Skeletal muscle tissue (tissue), 3 donors: ENCODE measurements at regions not wholly inside any gene's neighbourhood (a gene's known extent, or its start where the extent isn't known, plus 50 kb on each side); places are given as distances from the start of the nearest gene placed in this dataset.

Experiments used
- H3K27ac ChIP-seq: one replicate; pipeline ENCODE4 v1.7.0; 2013; ENCODE audit warnings: mild to moderate bottlenecking, low read depth, low read length, inconsistent platforms
- H3K27me3 ChIP-seq, 3 donors: one replicate each; pipeline ENCODE4 v1.7.0; 2013; ENCODE audit warnings: low read length in 3 of 3; ENCODE audit not compliant: control insufficient read depth in 3 of 3, insufficient read depth in 3 of 3
- H3K36me3 ChIP-seq, 3 donors: one replicate each; pipeline ENCODE4 v1.7.0; 2013; ENCODE audit warnings: low read length in 3 of 3; ENCODE audit not compliant: control insufficient read depth in 3 of 3, insufficient read depth in 3 of 3
- H3K4me1 ChIP-seq, 3 donors: one replicate each; pipeline ENCODE4 v1.7.0; 2013; ENCODE audit warnings: low read length in 3 of 3, mild to moderate bottlenecking in 3 of 3; ENCODE audit not compliant: control insufficient read depth in 3 of 3, insufficient read depth in 3 of 3
- H3K4me3 ChIP-seq, 3 donors: one replicate each; pipeline ENCODE4 v1.7.0; 2013; ENCODE audit warnings: low read length in 3 of 3
- H3K9ac ChIP-seq, 3 donors: one replicate each; pipeline ENCODE4 v1.7.0; 2013; ENCODE audit warnings: low read length in 3 of 3, mild to moderate bottlenecking in 3 of 3, moderate library complexity in 2 of 3, low read depth in 1 of 3
- H3K9me3 ChIP-seq, 3 donors: one replicate each; pipeline ENCODE4 v1.7.0; 2013; ENCODE audit warnings: low read length in 3 of 3; ENCODE audit not compliant: control insufficient read depth in 3 of 3
- donor health status: Osteomylitis.

GRCh38 chr3:6644070-6644929 lies 216.6 kb upstream of the GRM7 start:
- no peaks in the 10 kb centered on the region for H3K9me3 ChIP-seq
- no peak overlapping the region for H3K9ac ChIP-seq
- H3K4me3 ChIP-seq = no peak overlapping the region
- H3K27me3 ChIP-seq = no peaks in the 10 kb centered on the region
- no peaks in the 10 kb centered on the region for H3K4me1 ChIP-seq
- H3K36me3 ChIP-seq = no peaks in the 10 kb centered on the region
- no peak overlapping the region for H3K27ac ChIP-seq

- H3K27me3 ChIP-seq = no peaks in the 10 kb centered on the region
- no peak overlapping the region for H3K4me3 ChIP-seq
- H3K9me3 ChIP-seq = peaks cover 0 to 3% (median 0%) of the 10 kb centered on the region in 3 donors
- H3K36me3 ChIP-seq = no peaks in the 10 kb centered on the region
- H3K4me1 ChIP-seq = no peaks in the 10 kb centered on the region
- H3K27ac ChIP-seq = no peak overlapping the region
- no peak overlapping the region for H3K9ac ChIP-seq
Observed at GRCh38 chr3:6654670-6655069, 206.2 kb upstream of the GRM7 start.

GRCh38 chr3:6655275-6655674 lies 205.6 kb upstream of the GRM7 start:
- Histone ChIP-seq H3K4me1 (no peaks in the 10 kb centered on the region), H3K4me3 (no peak overlapping the region), H3K27me3 (no peaks in the 10 kb centered on the region), H3K36me3 (no peaks in the 10 kb centered on the region), H3K9ac (no peak overlapping the region), H3K27ac (no peak overlapping the region), H3K9me3 (peaks cover 0 to 3% (median 0%) of the 10 kb centered on the region in 3 donors)

- Histone ChIP-seq H3K27me3 (no peaks in the 10 kb centered on the region), H3K4me3 (no peak overlapping the region), H3K27ac (no peak overlapping the region), H3K9me3 (no peaks in the 10 kb centered on the region), H3K4me1 (no peaks in the 10 kb centered on the region), H3K9ac (no peak overlapping the region), H3K36me3 (no peaks in the 10 kb centered on the region)
Observed at GRCh38 chr3:6657591-6657990, 203.3 kb upstream of the GRM7 start.

- Histone ChIP-seq H3K27ac (no peak overlapping the region), H3K4me3 (no peak overlapping the region), H3K27me3 (no peaks in the 10 kb centered on the region), H3K4me1 (no peaks in the 10 kb centered on the region), H3K36me3 (no peaks in the 10 kb centered on the region), H3K9ac (no peak overlapping the region), H3K9me3 (peaks cover 0 to 3% (median 2%) of the 10 kb centered on the region in 3 donors)
Observed at GRCh38 chr3:6667354-6667753, 193.6 kb upstream of the GRM7 start.

GRCh38 chr3:6671363-6671762 lies 189.6 kb upstream of the GRM7 start:
- H3K27ac ChIP-seq = no peak overlapping the region
- H3K9me3 ChIP-seq = peaks cover 2 to 3% (median 2%) of the 10 kb centered on the region in 3 donors
- no peak overlapping the region for H3K4me3 ChIP-seq
- H3K27me3 ChIP-seq = no peaks in the 10 kb centered on the region
- H3K4me1 ChIP-seq = no peaks in the 10 kb centered on the region
- H3K9ac ChIP-seq = no peak overlapping the region
- H3K36me3 ChIP-seq = no peaks in the 10 kb centered on the region

- Histone ChIP-seq H3K4me3 (no peak overlapping the region), H3K27me3 (no peaks in the 10 kb centered on the region), H3K36me3 (no peaks in the 10 kb centered on the region), H3K27ac (no peak overlapping the region), H3K9me3 (no peaks in the 10 kb centered on the region), H3K4me1 (no peaks in the 10 kb centered on the region), H3K9ac (no peak overlapping the region)
Observed at GRCh38 chr3:6679510-6679909, 181.4 kb upstream of the GRM7 start.

GRCh38 chr3:6680119-6680806 lies 180.7 kb upstream of the GRM7 start:
- Histone ChIP-seq H3K4me3 (no peak overlapping the region), H3K4me1 (no peaks in the 10 kb centered on the region), H3K36me3 (no peaks in the 10 kb centered on the region), H3K27me3 (no peaks in the 10 kb centered on the region), H3K27ac (no peak overlapping the region), H3K9me3 (no peaks in the 10 kb centered on the region), H3K9ac (no peak overlapping the region)

GRCh38 chr3:6697285-6697684 lies 163.6 kb upstream of the GRM7 start:
- no peak overlapping the region for H3K4me3 ChIP-seq
- H3K27ac ChIP-seq = no peak overlapping the region
- no peaks in the 10 kb centered on the region for H3K4me1 ChIP-seq
- no peaks in the 10 kb centered on the region for H3K9me3 ChIP-seq
- no peak overlapping the region for H3K9ac ChIP-seq
- H3K36me3 ChIP-seq = no peaks in the 10 kb centered on the region
- no peaks in the 10 kb centered on the region for H3K27me3 ChIP-seq

GRCh38 chr3:6697722-6698121 lies 163.2 kb upstream of the GRM7 start:
- H3K4me3 ChIP-seq = no peak overlapping the region

More at GRCh38 chr3:6697722-6698121, 163.2 kb upstream of the GRM7 start:
- no peaks in the 10 kb centered on the region for H3K4me1 ChIP-seq
- H3K27ac ChIP-seq = no peak overlapping the region
- no peaks in the 10 kb centered on the region for H3K9me3 ChIP-seq
- no peaks in the 10 kb centered on the region for H3K27me3 ChIP-seq
- H3K9ac ChIP-seq = no peak overlapping the region
- H3K36me3 ChIP-seq = no peaks in the 10 kb centered on the region
